Mucosa of descending colon (tissue), 3 donors: ENCODE measurements at regions not wholly inside any gene's neighbourhood (a gene's known extent, or its start where the extent isn't known, plus 50 kb on each side); places are given as distances from the start of the nearest gene placed in this dataset.
A peak's percentile ranks its signal among the peaks of the same experiment; 100 is the strongest.

Experiments used
- ATAC-seq: fragments of 200-7000 bp; cut with Tn5 transposase; one replicate; pipeline ENCODE4 v1.9.1; 2020; ENCODE audit warnings: mild to moderate bottlenecking, moderate library complexity
- DNase-seq, 3 donors: peaks; one replicate each; pipeline ENCODE4 v3.0.0-alpha.2; 2020
- H3K36me3 ChIP-seq: fragments of 200-600 bp; one replicate; pipeline ENCODE4 v1.8.0; 2021; ENCODE audit warnings: low read depth, mild to moderate bottlenecking
- H3K4me1 ChIP-seq: fragments of 200-600 bp; one replicate; pipeline ENCODE4 v1.8.0; 2021; ENCODE audit warnings: low read depth, mild to moderate bottlenecking
- H3K4me3 ChIP-seq: fragments of 200-600 bp; one replicate; pipeline ENCODE4 v1.8.0; 2021; ENCODE audit warnings: mild to moderate bottlenecking
- H3K9me3 ChIP-seq: fragments of 200-600 bp; one replicate; pipeline ENCODE4 v1.8.0; 2021; ENCODE audit warnings: mild to moderate bottlenecking
- CTCF ChIP-seq: fragments of 200-600 bp; IDR thresholded peaks from one replicate; pipeline ENCODE4 v1.8.0; 2022; ENCODE audit warnings: antibody characterized with exemption, mild to moderate bottlenecking
- intact Hi-C, 2 donors: fragments of 100-400 bp; cut with DNase I in 1 of 2; cut with micrococcal nuclease in 1 of 2; formaldehyde crosslinking; loops; one replicate each; pipeline versions ENCODE4 v1.11.0 to v1.11.1; 2022; cut with DNase I, micrococcal nuclease
- donor health status: DM: no; HTN: no; CAD: no; lungs with moderate emphysema.
- donor health status: DM: no; HTN: no; CAD: no.
- donor health status: DM: no; HTN: yes; CAD: no.

GRCh38 chr15:70327856-70328678 lies 230.3 kb upstream of the TLE3 start:
- peak in 2 of 3 donors; percentile 40 to 61 for DNase-seq
- Histone ChIP-seq H3K4me1 (peaks cover 7% of the 10 kb centered on the region), H3K36me3 (no peaks in the 10 kb centered on the region), H3K4me3 (no peak overlapping the region), H3K9me3 (no peaks in the 10 kb centered on the region)
- no peak for TF ChIP-seq CTCF
- intact Hi-C loops: loop anchor here in 1 of 2 donors (10.0 kb wide), 1 partner anchor 233 kb away; the partner anchor contains the start of gene TLE3
- peak; percentile 66 for ATAC-seq

GRCh38 chr15:70327328-70327855 lies 229.7 kb upstream of the TLE3 start:
- peaks cover 7% of the 10 kb centered on the region for H3K4me1 ChIP-seq
- no peak for ATAC-seq

GRCh38 chr15:70324001-70324974 lies 226.6 kb upstream of the TLE3 start:
- intact Hi-C loops: loop anchor here in 1 of 2 donors (10.0 kb wide), 1 partner anchor 229 kb away; the partner anchor contains the start of gene TLE3
- no peak overlapping the region for H3K4me3 ChIP-seq
- peaks cover 24% of the 10 kb centered on the region for H3K4me1 ChIP-seq
- H3K9me3 ChIP-seq: no peaks in the 10 kb centered on the region
- H3K36me3 ChIP-seq: no peaks in the 10 kb centered on the region
- no peak for TF ChIP-seq CTCF
- no peak for DNase-seq
- ATAC-seq: no peak

More at GRCh38 chr15:70327328-70327855, 229.7 kb upstream of the TLE3 start:
- intact Hi-C loops: loop anchor here in 1 of 2 donors (10.0 kb wide), 1 partner anchor 233 kb away; the partner anchor contains the start of gene TLE3
- DNase-seq: no peak
- TF ChIP-seq CTCF: no peak
- Histone ChIP-seq H3K9me3 (no peaks in the 10 kb centered on the region), H3K36me3 (no peaks in the 10 kb centered on the region), H3K4me3 (no peak overlapping the region)

GRCh38 chr15:70323111-70323851 lies 225.6 kb upstream of the TLE3 start:
- ATAC-seq (no peak), DNase-seq (peak in 1 of 3 donors; percentile 39)
- intact Hi-C loops: loop anchor here in 1 of 2 donors (10.0 kb wide), 1 partner anchor 228 kb away; the partner anchor contains the start of gene TLE3
- Histone ChIP-seq H3K36me3 (no peaks in the 10 kb centered on the region), H3K4me3 (no peak overlapping the region), H3K4me1 (peaks cover 24% of the 10 kb centered on the region), H3K9me3 (no peaks in the 10 kb centered on the region)
- TF ChIP-seq CTCF: no peak
